GM13976 (cell line): ENCODE measurements at regions not wholly inside any gene's neighbourhood (a gene's known extent, or its start where the extent isn't known, plus 50 kb on each side); places are given as distances from the start of the nearest gene placed in this dataset.

Experiments
- DNase-seq: peaks from one replicate; pipeline ENCODE4 v3.0.0; 2012; ENCODE audit warnings: low spot score
- CTCF ChIP-seq: IDR thresholded peaks from 2 replicates; pipeline ENCODE4 v1.5.1; 2012; ENCODE audit warnings: borderline replicate concordance, mild to moderate bottlenecking; ENCODE audit not compliant: insufficient read depth; ENCODE audit errors: extremely low read depth, missing control alignments, control extremely low read depth
- in situ Hi-C: fragments of 300-500 bp; cut with MboI; formaldehyde crosslinking; loops from one replicate; pipeline ENCODE4 v1.12.0; 2022; ENCODE audit warnings: low sequenced_read_pairs, mixed read lengths, inconsistent platforms; ENCODE audit not compliant: unreplicated experiment

GRCh38 chr20:63120808-63121090 is 95.2 kb downstream of the YTHDF1 start:
- in situ Hi-C loops = no loop called here
- no peak for DNase-seq

DNA sequence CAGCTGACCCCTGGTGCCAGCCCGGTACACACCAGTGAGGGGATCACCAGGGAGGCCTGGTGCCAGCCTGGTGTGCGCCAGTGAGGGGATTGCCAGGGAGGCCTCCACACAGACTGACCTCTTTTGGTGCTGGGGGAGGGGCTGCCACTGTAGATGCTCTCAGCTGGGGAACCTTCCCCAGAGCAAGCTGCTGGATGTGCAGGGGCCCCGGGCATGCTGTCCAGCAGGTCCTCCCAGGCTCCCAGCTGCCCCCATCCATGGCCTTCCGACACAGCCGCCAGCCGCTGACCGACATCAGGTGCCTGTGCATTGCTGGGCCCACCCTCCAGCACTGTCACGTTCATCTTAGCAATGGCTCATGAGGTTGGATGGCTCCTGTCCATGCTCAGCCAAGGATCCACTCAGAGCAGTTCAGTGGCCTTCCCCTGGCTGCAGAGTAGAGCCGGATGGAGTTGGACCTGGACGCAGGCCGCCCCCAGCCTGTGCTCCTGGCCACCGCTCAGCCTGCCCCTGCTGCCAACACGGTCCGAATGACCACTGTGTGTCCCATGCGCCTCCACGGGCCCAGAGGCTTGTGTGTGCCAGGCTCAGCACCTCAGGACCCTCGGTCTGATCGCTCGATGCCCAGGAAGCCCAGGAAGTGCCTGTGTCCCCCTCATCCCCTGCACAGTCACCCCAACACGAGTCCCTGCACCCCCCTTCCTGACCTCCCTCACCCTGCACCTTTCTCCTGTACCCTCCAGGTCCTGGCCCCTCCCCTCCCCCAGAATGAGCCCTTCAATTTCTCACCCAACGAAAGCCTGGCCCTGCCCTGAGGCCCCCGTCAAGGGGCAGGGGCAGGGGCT is 95.7 kb downstream of the YTHDF1 start:
- DNase-seq = no peak
- TF ChIP-seq CTCF = no peak
- in situ Hi-C loops = no loop called here

More at GRCh38 chr20:63120808-63121090, 95.2 kb downstream of the YTHDF1 start:
- TF ChIP-seq CTCF = no peak

DNA sequence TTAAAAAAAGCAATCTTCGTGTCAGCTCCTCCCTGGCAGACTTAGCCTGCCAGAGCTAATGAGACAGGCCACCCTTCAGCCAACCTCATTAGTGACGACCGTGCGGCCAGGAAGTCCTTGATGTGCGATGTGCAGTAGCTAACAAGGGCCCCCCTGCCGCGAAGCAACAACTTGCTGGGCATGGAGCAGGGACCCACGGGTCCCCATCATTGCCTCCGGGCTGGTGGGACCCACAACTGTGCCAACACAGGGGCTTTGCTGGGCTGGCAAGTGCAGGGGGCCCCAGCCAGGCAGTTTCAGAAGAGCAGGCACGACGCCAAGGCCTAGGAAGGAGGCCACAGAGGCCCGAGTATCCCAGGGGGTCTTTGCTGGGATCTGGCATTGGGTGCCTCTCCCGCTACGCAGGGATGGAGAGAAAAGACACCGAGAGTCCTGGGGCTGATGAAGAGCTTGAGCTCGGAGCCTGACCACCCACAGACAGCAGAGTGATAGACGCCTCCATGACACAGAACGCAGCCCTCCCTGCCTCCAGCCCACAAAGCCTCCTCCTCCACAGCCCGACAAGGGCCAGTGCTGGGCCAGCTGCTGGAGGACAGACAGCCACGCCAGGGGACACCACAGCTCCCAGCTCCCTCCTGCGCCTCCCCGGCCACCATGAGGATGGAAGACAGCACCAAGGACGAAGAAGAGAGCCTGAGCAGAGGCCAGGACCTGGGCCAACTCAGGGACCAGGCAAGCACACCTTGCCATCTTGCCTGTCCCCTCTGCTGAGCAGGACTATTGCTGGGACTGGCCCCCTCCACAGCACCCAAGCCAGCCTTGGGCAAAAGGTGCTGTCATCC is 96.6 kb downstream of the YTHDF1 start:
- in situ Hi-C loops = no loop called here
- no peak for TF ChIP-seq CTCF
- no peak for DNase-seq

DNA sequence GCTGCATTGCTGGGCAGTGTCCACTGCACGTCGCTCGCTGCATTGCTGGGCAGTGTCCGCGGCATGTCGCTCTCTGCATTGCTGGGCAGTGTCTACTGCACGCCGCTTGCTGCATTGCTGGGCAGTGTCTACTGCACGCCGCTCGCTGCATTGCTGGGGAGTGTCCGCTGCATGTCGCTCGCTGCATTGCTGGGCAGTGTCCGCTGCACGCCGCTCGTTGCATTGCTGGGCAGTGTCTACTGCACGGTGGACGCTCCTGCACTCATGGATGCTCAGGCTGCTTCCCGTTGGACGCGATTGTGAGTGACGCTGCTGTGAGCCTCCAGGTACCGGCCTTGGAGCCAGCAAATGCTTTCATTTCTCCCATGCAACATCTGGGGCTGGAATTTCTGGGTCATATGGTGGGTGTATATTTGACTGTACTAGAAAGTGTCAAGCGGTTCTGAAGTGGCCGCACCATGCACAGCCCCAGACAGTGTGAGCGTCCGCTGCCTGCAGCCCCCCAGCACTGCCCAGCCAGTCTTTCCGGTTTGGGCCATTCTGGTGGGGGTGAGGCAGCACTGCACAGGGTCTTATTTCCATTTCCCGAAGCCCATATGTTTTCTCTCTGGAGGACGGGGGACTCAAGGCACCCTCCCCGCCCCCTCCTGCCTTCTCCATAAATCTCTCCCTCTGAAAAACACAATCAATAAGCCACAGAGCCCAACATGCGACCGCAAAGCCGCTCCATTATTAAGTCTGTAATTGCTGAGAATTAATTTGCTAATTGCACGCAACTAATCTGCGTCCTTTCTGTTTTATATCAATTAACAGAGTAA is 97.4 kb downstream of the YTHDF1 start:
- TF ChIP-seq CTCF = no peak
- DNase-seq = no peak
- in situ Hi-C loops = no loop called here

GRCh38 chr20:63117661-63118302 is 98.1 kb downstream of the YTHDF1 start:
- no peak for TF ChIP-seq CTCF
- in situ Hi-C loops = no loop called here
- DNase-seq = no peak

DNA sequence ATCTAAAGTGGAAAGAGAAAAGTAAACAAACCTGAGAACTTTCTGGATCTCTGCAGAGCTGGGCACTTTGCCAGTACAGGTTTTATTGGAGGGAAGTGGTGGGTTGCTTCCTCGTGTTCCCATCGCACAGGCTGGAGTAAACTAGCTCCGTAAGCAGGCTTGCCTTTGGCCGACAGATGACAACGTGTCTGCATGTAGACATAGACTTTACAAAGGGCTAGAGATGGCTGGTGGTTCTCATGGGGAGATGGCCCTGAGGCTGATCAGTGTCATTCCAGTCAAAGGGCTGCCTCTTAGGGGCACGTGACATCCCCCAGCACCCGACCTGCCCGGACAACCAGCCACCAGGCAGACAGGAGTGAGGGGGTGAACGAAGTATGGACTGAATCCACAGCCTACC is 98.8 kb downstream of the YTHDF1 start:
- in situ Hi-C loops = no loop called here
- no peak for DNase-seq
- TF ChIP-seq CTCF = no peak
